ENCODE measurements at regions not wholly inside any gene's neighbourhood (a gene's known extent, or its start where the extent isn't known, plus 50 kb on each side); places are given as distances from the start of the nearest gene placed in this dataset.

DNA sequence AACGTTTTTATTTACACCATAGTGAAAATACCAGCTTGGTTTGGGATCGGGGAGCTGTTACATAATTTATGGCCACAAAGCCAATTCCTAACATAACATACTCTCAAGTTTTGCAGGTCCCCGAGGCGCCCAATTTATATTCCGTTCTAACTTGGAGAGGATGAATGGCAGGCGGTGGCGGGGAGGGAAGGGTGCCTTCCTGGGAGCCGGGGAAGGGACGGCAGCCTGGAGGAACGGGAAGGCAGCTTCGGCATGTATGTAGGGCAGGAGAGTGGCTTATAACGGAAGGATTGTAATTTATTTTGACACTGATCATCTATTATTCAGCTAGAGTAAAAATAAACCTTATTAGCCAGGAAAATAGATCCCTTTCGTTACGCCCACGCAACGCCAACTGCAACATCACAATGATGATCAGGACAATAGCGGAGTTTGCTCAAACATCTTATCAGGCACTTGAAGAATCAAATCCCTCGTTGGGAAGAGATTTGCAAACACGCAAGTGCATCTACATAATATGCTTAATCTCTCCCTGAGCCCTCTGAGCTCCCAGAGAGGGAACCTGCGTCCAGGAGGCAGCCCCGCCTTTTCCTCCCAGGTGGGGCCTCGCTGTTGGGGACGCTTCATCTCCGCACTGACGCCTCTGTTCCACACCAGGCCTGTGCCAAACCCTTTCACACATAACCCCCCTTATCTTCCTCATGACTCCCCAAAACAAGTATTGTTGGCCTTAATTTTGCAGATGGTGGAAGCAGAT is 93.7 kb upstream of the C1orf174 start:
- no peak overlapping the region for H2AFZ ChIP-seq (ENCODE audit: low read depth, low read length)
- no peaks in the 10 kb centered on the region for H3K36me3 ChIP-seq (ENCODE audit: insufficient read depth, low read length)
- Mint-ChIP-seq H3K4me1 (ENCODE audit: low read depth, unreplicated experiment) (no peaks in the 10 kb centered on the region), H3K36me3 (ENCODE audit: low read depth, unreplicated experiment) (peaks cover 2% of the 10 kb centered on the region), H3K27ac (ENCODE audit: unreplicated experiment) (no peak overlapping the region), H3K4me3 (ENCODE audit: unreplicated experiment) (no peak overlapping the region), H3K27me3 (ENCODE audit: low read depth, unreplicated experiment) (no peaks in the 10 kb centered on the region), H3K9me3 (ENCODE audit: unreplicated experiment) (peaks cover 8% of the 10 kb centered on the region)
- H3K4me2 ChIP-seq (ENCODE audit: low read length), result no peak overlapping the region
- no peaks in the 10 kb centered on the region for H4K20me1 ChIP-seq (ENCODE audit: insufficient read depth, low read length)
- H3K79me2 ChIP-seq (ENCODE audit: insufficient read depth, low read length), result no peaks in the 10 kb centered on the region
- no peak overlapping the region for H3K4me3 ChIP-seq (ENCODE audit: insufficient read depth, low read depth, low read length)
- DNase-seq (ENCODE audit: low read depth) (no peak), FAIRE-seq (no peak)
- TF ChIP-seq EZH2 (IDR thresholded peaks at IDR 0.05; ENCODE audit: insufficient read depth, low read length), result no peak
- TF ChIP-seq, protein P1, sequence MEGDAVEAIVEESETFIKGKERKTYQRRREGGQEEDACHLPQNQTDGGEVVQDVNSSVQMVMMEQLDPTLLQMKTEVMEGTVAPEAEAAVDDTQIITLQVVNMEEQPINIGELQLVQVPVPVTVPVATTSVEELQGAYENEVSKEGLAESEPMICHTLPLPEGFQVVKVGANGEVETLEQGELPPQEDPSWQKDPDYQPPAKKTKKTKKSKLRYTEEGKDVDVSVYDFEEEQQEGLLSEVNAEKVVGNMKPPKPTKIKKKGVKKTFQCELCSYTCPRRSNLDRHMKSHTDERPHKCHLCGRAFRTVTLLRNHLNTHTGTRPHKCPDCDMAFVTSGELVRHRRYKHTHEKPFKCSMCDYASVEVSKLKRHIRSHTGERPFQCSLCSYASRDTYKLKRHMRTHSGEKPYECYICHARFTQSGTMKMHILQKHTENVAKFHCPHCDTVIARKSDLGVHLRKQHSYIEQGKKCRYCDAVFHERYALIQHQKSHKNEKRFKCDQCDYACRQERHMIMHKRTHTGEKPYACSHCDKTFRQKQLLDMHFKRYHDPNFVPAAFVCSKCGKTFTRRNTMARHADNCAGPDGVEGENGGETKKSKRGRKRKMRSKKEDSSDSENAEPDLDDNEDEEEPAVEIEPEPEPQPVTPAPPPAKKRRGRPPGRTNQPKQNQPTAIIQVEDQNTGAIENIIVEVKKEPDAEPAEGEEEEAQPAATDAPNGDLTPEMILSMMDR (IDR thresholded peaks at IDR 0.05; ENCODE audit: insufficient read depth, low read depth, low read length), result no peak
- no peaks in the 10 kb centered on the region for H3K4me1 ChIP-seq (ENCODE audit: insufficient read depth, low read length)
- peaks cover 8% of the 10 kb centered on the region for H3K9me3 ChIP-seq (ENCODE audit: insufficient read depth, low read depth, low read length)
- H3K9ac ChIP-seq (ENCODE audit: low read length), result no peak overlapping the region
- no peak overlapping the region for H3K27ac ChIP-seq (ENCODE audit: low read depth, low read length)
- no peaks in the 10 kb centered on the region for H3K27me3 ChIP-seq (ENCODE audit: insufficient read depth, low read length)

DNA sequence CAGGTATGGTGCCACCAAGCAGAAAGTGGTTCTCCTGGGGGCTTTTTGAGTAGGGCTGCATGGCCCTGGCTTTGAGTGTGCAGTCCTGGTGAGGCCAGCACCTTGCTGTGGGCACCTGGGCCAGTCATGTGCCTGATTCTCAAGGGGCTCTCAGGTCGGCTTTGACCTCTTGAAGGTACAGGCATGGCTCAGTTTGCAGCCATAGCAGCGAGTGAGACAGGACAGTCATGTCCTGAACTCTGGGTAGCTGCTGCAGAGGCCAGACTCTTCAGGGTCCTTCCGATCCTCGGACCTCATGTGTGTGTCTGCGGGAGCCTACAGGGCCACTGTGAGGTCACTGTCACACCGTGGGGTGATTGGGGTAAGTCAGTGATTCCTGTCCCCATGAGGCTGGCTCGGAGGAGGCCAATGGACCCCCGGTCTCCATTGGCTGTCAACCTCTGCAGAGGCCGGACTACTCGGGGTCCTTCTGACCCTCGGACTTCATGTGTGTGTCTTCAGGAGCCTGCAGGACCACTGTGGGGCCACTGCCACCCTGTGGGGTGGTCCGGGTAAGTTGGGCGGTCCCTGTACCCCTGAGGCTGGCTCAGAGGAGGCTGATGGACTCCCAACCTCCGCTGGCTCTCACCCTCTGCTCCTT is 95.2 kb upstream of the C1orf174 start:
- H3K27me3 Mint-ChIP-seq (ENCODE audit: low read depth, unreplicated experiment), result no peaks in the 10 kb centered on the region
- Histone ChIP-seq H3K4me3 (ENCODE audit: insufficient read depth, low read depth, low read length) (no peak overlapping the region), H3K9me3 (ENCODE audit: insufficient read depth, low read depth, low read length) (peaks cover 8% of the 10 kb centered on the region), H3K36me3 (ENCODE audit: insufficient read depth, low read length) (no peaks in the 10 kb centered on the region), H3K4me2 (ENCODE audit: low read length) (no peak overlapping the region), H3K27ac (ENCODE audit: low read depth, low read length) (no peak overlapping the region), H3K9ac (ENCODE audit: low read length) (no peak overlapping the region), H2AFZ (ENCODE audit: low read depth, low read length) (no peak overlapping the region), H3K4me1 (ENCODE audit: insufficient read depth, low read length) (no peaks in the 10 kb centered on the region), H3K79me2 (ENCODE audit: insufficient read depth, low read length) (no peaks in the 10 kb centered on the region), H4K20me1 (ENCODE audit: insufficient read depth, low read length) (no peaks in the 10 kb centered on the region), H3K27me3 (ENCODE audit: insufficient read depth, low read length) (no peaks in the 10 kb centered on the region)
- TF ChIP-seq EZH2 (IDR thresholded peaks at IDR 0.05; ENCODE audit: insufficient read depth, low read length), result no peak
- TF ChIP-seq, protein P1 (IDR thresholded peaks at IDR 0.05; ENCODE audit: insufficient read depth, low read depth, low read length), result no peak
- H3K36me3 Mint-ChIP-seq (ENCODE audit: low read depth, unreplicated experiment), result peaks cover 2% of the 10 kb centered on the region
- no peak for DNase-seq (ENCODE audit: low read depth)
- no peak for FAIRE-seq
- no peaks in the 10 kb centered on the region for H3K4me1 Mint-ChIP-seq (ENCODE audit: low read depth, unreplicated experiment)
- H3K27ac Mint-ChIP-seq (ENCODE audit: unreplicated experiment), result no peak overlapping the region
- H3K9me3 Mint-ChIP-seq (ENCODE audit: unreplicated experiment), result peaks cover 5% of the 10 kb centered on the region
- H3K4me3 Mint-ChIP-seq (ENCODE audit: unreplicated experiment), result no peak overlapping the region
